ENCODE measurements at regions not wholly inside any gene's neighbourhood (a gene's known extent, or its start where the extent isn't known, plus 50 kb on each side); places are given as distances from the start of the nearest gene placed in this dataset.

GRCh38 chr12:25906651-25907340 lies 51.7 kb upstream of the RASSF8 start:
- TF ChIP-seq CTCF (IDR thresholded peaks at IDR 0.05; ENCODE audit: poor library complexity, severe bottlenecking) (no peak), EP300 (conservative IDR thresholded peaks at IDR 0.05; ENCODE audit: poor library complexity, severe bottlenecking) (no peak), POLR2AphosphoS5 (IDR thresholded peaks at IDR 0.05) (no peak), REST (IDR thresholded peaks at IDR 0.05; ENCODE audit: borderline replicate concordance) (no peak), EZH2 (IDR thresholded peaks at IDR 0.05; ENCODE audit: borderline replicate concordance, insufficient read depth, low read length, poor library complexity, severe bottlenecking) (no peak)

All from neural cell (in vitro differentiated cells).